ENCODE measurements at regions not wholly inside any gene's neighbourhood (a gene's known extent, or its start where the extent isn't known, plus 50 kb on each side); places are given as distances from the start of the nearest gene placed in this dataset.
"Not testable (repeated sequence)": the region's sequence is repeated elsewhere in the genome, so short reads cannot be mapped to it uniquely, and the experiment has no call there.

GRCh38 chrX:10676235-10676957 lies 56.0 kb upstream of the MID1 start:
- no peak for DNase-seq (ENCODE audit: low read depth in 4 of 4, low spot score in 3 of 4)

- no peak for DNase-seq (ENCODE audit: low read depth in 4 of 4, low spot score in 3 of 4)
Observed at GRCh38 chrX:10677490-10677889, 57.1 kb upstream of the MID1 start.

- DNase-seq (ENCODE audit: low read depth in 4 of 4, low spot score in 3 of 4) = no peak
Observed at GRCh38 chrX:10679387-10679786, 59.0 kb upstream of the MID1 start.

- no peak for DNase-seq (ENCODE audit: low read depth in 4 of 4, low spot score in 3 of 4)
Observed at GRCh38 chrX:10681167-10681566, 60.8 kb upstream of the MID1 start.

- DNase-seq (ENCODE audit: low read depth in 4 of 4, low spot score in 3 of 4) = not testable (repeated sequence)
Observed at GRCh38 chrX:10683631-10684030, 63.2 kb upstream of the MID1 start.

- no peak for DNase-seq (ENCODE audit: low read depth in 4 of 4, low spot score in 3 of 4)
Observed at GRCh38 chrX:10685923-10686595, 65.7 kb upstream of the MID1 start.

- not testable (repeated sequence) for DNase-seq (ENCODE audit: low read depth in 4 of 4, low spot score in 3 of 4)
Observed at GRCh38 chrX:10691751-10692150, 71.4 kb upstream of the MID1 start.

GRCh38 chrX:10697616-10698317 lies 77.4 kb upstream of the MID1 start:
- no peak for DNase-seq (ENCODE audit: low read depth in 4 of 4, low spot score in 3 of 4)

GRCh38 chrX:10698318-10698640 lies 77.9 kb upstream of the MID1 start:
- DNase-seq (ENCODE audit: low read depth in 4 of 4, low spot score in 3 of 4) = no peak

GRCh38 chrX:10702031-10702430 lies 81.6 kb upstream of the MID1 start:
- no peak for DNase-seq (ENCODE audit: low read depth in 4 of 4, low spot score in 3 of 4)

- DNase-seq (ENCODE audit: low read depth in 4 of 4, low spot score in 3 of 4) = not testable (repeated sequence)
Observed at GRCh38 chrX:10706342-10706741, 86.0 kb upstream of the MID1 start.

GRCh38 chrX:10707773-10708172 lies 87.4 kb upstream of the MID1 start:
- DNase-seq (ENCODE audit: low read depth in 4 of 4, low spot score in 3 of 4) = no peak

- no peak for DNase-seq (ENCODE audit: low read depth in 4 of 4, low spot score in 3 of 4)
Observed at GRCh38 chrX:10709276-10709675, 88.9 kb upstream of the MID1 start.

GRCh38 chrX:10714531-10714930 lies 94.1 kb upstream of the MID1 start:
- no peak for DNase-seq (ENCODE audit: low read depth in 4 of 4, low spot score in 3 of 4)

GRCh38 chrX:10722851-10723250 lies 102.5 kb upstream of the MID1 start:
- DNase-seq (ENCODE audit: low read depth in 4 of 4, low spot score in 3 of 4) = peak; percentile 12 to 46 (median 34)

- DNase-seq (ENCODE audit: low read depth in 4 of 4, low spot score in 3 of 4) = no peak
Observed at GRCh38 chrX:10725071-10725470, 104.7 kb upstream of the MID1 start.

GRCh38 chrX:10726647-10727046 lies 106.3 kb upstream of the MID1 start:
- DNase-seq (ENCODE audit: low read depth in 4 of 4, low spot score in 3 of 4) = no peak

GRCh38 chrX:10728806-10729389 lies 108.5 kb upstream of the MID1 start:
- DNase-seq (ENCODE audit: low read depth in 4 of 4, low spot score in 3 of 4) = no peak

- no peak for DNase-seq (ENCODE audit: low read depth in 4 of 4, low spot score in 3 of 4)
Observed at GRCh38 chrX:10739426-10739825, 119.0 kb upstream of the MID1 start.

GRCh38 chrX:10741003-10741402 lies 120.6 kb upstream of the MID1 start:
- DNase-seq (ENCODE audit: low read depth in 4 of 4, low spot score in 3 of 4) = no peak

- no peak for DNase-seq (ENCODE audit: low read depth in 4 of 4, low spot score in 3 of 4)
Observed at GRCh38 chrX:10741550-10741949, 121.2 kb upstream of the MID1 start.

- no peak for DNase-seq (ENCODE audit: low read depth in 4 of 4, low spot score in 3 of 4)
Observed at GRCh38 chrX:10743476-10743875, 123.1 kb upstream of the MID1 start.
